GM18499 (cell line): ENCODE measurements at regions not wholly inside any gene's neighbourhood (a gene's known extent, or its start where the extent isn't known, plus 50 kb on each side); places are given as distances from the start of the nearest gene placed in this dataset.

Source experiments
- ATAC-seq: cut with Tn5 transposase; IDR thresholded peaks from one replicate; pipeline ENCODE4 v1.9.1; 2021; ENCODE audit warnings: moderate number of reproducible peaks; ENCODE audit not compliant: insufficient read depth, unreplicated experiment

DNA sequence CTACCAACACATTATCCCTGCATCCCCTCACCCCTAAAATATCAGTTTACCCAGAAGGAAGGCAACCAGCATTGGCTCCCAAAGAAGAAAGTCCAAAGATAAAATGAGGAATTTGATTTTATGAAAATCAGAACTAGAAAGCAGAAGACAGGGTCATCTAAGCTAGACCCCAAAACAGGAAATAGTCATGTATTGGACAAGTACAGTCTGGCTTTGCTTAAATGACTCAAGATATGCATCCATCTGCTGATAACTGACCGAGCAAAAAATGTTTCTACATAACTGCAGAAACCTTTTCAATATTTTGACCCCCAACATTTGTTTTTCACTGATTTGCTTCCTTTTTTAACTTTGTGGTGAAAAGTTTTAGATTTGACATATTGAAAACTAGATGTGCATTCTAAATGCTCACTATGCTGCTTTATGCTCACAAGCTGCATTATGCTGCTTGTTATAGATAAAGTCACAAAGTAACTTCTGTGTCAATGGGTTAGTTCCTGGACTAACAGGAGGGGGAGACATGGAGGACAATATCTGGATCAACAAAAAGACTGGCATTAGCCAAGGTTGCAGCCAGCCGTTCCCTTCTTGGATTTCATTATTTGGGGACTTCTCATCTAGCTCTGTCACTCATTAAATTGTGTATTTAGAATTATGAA, 227.0 kb downstream of the INHBA start:
- ATAC-seq, result no peak

- no peak for ATAC-seq
These were observed 230.3 kb downstream of the INHBA start for GRCh38 chr7:41472427-41473125.

GRCh38 chr7:41470081-41470480, 232.8 kb downstream of the INHBA start:
- no peak for ATAC-seq

- ATAC-seq, result no peak
These were observed 235.3 kb downstream of the INHBA start for GRCh38 chr7:41467596-41467995.

- ATAC-seq, result no peak
These were observed 236.0 kb downstream of the INHBA start for GRCh38 chr7:41466760-41467384.

- ATAC-seq, result no peak
These were observed 237.3 kb downstream of the INHBA start for GRCh38 chr7:41465571-41465970.

DNA sequence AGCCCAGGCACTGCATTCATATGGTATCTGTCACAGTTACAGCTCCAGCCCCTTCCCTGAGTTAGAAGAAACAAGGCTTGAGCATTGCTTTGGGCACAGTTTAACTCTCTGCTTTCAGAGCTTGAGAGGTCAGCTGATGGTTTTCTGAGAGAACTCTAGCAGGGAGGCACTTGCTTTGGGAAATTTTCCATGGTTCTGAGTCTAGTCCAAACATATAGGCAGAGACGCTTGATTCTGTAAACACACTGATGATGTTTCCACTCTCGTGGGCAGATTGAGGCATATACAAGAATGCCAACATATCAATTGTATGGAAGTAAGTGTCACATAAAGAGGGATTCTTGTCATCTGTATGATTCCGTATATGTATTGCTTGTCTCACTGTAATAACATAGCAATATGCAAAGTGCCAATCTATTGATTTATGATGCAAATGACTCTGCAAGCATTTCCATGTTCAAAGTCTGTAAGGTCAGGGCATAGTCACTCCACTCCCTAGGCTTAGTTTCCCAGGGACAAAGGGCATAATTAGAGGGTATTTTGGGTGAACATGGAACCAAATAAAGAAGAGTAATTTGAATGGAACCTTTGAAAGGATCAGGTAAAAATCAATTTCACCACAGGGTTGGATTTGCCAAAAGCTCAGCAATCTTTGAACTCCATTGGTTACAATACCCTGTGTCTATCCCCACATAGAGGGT, 239.0 kb downstream of the INHBA start:
- ATAC-seq, result no peak

DNA sequence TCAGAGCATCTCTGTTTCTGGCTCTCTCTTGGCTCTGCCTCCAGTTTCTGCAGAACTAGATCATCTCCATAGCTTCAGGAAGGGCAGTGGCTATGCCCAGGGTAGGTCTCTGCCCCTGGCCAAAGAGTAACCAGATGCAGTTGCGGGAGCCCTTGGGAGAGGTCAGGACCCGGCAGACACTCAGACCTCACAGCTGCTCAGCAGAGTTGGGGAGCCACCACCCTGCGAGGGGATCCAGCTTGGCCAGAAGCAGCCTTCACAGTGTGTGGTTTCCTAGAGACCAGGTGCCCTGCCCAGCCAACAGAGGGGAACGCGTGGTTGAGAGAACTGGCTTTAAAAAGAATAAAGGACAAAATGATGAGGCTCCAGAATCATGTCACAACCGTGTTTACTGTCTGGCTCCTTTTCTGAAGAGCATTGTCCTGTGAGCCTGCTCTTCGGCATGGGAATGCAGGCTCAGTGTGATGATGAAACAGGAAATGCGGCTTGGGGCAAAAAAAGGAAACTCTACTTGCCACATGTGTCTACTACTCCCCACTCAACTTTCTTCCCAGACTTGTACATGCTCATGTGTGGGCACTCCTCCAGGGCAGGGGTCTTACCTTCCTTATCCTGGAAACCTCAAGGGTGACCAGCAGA, 243.1 kb downstream of the INHBA start:
- no peak for ATAC-seq

DNA sequence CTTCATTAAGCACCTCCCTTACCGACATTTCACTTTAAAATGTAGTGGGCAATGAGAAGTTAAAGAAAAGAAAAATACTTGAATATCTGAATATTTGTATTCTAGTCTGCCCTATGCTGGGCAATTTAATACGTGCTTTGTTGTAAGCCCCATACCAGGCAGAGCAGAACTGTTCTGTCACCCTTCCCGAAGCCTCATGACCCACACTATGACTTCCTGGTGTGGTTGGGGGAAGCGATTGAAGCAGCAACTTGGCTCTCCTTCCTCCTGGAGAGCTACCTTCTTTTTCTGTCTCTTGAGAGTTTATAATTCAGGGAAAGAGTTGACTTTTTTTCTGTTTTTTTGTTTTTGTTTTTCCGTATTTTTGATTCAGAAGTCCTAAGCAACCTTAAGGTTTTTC, 243.7 kb downstream of the INHBA start:
- ATAC-seq, result no peak

GRCh38 chr7:41457832-41458437, 245.0 kb downstream of the INHBA start:
- no peak for ATAC-seq

DNA sequence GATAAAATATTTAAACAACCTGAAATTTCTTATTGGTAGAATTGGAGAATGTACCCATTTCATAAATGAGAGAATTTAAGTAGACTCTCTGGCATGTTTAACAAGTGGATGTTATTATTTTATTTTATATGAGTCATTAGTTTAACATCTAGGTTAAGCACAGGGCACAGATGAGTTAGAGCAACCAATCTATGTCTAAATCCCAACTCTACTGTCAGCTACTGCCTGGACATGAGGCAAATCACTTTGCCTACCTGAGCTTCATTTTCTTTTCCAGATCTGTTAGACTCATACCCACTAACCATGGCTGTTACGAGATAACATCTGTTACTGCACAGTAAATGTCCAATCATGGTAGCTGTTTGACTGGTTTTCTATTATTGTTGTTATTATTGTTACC, 251.1 kb downstream of the INHBA start:
- ATAC-seq, result no peak

GRCh38 chr7:41449694-41450093, 253.2 kb downstream of the INHBA start:
- no peak for ATAC-seq

DNA sequence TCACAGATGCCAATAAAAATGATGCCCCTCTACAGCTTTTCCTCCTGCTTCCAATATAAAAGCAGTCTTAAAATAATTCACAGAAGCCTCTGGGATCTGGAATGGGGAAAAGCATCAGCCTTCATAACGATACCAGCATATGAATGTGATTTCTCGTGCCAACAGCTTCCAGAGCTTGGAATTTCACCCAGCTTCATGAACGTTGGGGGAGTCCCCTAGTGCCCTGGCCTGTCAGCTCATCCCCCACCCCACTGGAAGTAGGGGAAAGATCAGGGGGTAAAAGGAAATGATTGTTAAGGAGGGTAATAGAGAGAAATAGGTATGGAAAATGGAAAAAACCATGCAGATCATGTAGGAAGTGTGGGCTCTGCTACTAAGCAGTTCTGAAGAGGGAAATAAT, 253.6 kb downstream of the INHBA start:
- ATAC-seq, result no peak

- no peak for ATAC-seq
These were observed 254.8 kb downstream of the INHBA start for GRCh38 chr7:41448104-41448503.

DNA sequence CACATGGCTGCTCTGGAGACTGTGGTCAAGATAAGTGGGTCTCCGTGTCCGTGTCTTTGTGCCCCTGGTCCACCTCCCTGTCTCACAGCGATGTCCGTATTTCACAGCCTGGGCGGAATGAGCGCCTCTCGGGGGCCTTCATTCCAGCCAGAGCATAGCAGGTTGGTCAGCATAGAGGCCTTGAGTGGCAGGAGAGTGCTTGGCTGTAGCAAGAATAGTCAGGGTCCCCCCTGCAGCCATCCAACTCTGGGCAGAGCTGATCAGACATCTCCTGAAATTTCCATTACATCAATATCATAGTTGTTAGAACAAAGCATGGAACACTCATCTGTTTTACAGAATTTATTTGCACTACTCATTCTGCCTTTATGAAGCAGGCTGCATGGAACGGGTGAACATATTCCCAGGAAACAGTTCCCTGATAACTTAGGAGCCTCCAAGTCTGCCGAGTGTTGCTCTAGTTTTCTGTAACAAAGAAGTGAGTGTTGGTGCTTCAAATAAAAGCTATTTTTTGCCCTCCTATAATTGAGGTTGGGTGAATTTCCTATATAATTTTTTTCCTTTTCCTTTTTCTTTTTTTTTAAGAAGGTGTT, 255.3 kb downstream of the INHBA start:
- no peak for ATAC-seq

DNA sequence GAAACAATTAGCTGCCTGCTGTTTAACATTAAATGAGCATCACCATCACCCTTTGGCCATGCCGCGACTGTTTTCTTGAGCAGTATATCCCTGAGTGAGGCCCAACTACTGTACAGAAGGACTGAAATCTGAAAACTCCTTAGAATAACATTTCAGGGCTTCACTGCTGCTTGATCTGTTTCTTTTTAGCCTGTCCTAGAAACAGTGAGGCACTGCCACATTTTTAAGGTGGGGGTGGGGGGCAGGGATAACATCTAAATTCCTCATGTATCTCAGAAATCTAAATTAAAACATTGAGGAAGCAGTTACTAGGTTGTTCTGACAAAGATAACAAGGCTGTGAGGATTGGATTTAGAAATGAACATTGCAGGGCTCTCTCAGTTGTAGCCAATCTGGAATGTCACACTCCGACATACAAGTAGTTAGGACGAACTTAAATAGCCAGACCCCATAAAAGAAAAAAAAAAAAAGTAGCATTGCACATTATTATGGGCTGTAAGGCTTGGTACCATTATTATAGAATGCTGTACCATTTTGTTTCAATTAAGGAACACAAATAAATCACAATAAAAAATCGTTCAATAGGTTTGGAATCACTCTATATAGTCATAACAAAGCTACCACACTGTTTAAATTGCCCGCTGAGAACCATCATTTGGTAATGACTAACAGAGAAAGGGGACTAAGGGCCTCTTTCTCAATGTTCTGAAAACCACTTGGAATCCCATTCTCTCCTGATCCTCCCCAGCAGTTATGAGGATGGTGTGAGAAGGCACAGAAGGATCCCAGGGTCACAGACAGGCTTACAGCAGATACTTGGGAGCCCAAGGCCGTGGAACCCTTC, 256.1 kb downstream of the INHBA start:
- no peak for ATAC-seq

- ATAC-seq, result no peak
These were observed 256.9 kb downstream of the INHBA start for GRCh38 chr7:41445946-41446345.

DNA sequence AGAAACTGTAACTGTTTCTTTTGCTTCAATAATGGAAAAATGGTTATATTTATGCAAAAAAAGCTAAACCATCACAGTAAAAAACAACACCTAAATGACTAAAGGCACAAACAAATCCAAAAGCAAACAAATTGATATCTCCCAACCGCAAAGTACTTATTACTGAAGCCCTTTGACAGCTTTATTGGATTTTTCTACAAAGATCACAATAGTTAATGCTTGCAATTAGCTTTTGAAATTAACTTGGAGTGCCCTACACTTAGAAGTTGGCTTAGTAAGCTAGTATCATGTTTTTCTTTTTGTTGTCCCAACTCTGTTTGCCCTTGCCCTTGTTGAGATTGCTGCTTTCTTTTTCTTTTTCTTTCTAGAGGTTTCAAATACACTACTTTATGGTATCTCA, 257.5 kb downstream of the INHBA start:
- no peak for ATAC-seq

GRCh38 chr7:41439515-41439879, 263.4 kb downstream of the INHBA start:
- ATAC-seq, result no peak
